GM12801 (cell line): ENCODE measurements at regions not wholly inside any gene's neighbourhood (a gene's known extent, or its start where the extent isn't known, plus 50 kb on each side); places are given as distances from the start of the nearest gene placed in this dataset.

Experiments used
- CTCF ChIP-seq: IDR thresholded peaks from one replicate; pipeline ENCODE4 v1.5.1; 2011; ENCODE audit warnings: control low read depth; ENCODE audit not compliant: insufficient read length; ENCODE audit errors: extremely low read depth

GRCh38 chr13:95498886-95499285, 53.6 kb upstream of the CLDN10 start:
- TF ChIP-seq CTCF, result no peak

GRCh38 chr13:95499811-95500712, 52.5 kb upstream of the CLDN10 start:
- TF ChIP-seq CTCF, result no peak

GRCh38 chr13:95502216-95502615, 50.3 kb upstream of the CLDN10 start:
- TF ChIP-seq CTCF, result no peak
